ENCODE measurements at regions not wholly inside any gene's neighbourhood (a gene's known extent, or its start where the extent isn't known, plus 50 kb on each side); places are given as distances from the start of the nearest gene placed in this dataset.

GRCh38 chrX:57984620-57985019 is 74.4 kb upstream of the ZXDA start:
- ATAC-seq (no peak), DNase-seq (ENCODE audit: low read depth, low spot score) (no peak)
- CTCF ChIA-PET: no interaction called here
- no peaks in the 10 kb centered on the region; the same call in 1 of the 2 replicates for H3K9me3 ChIP-seq (ENCODE audit: control insufficient read depth, insufficient read depth, low read depth, low read length)
- TF ChIP-seq TCF7L2 (IDR thresholded peaks at IDR 0.05; ENCODE audit: low read depth, low read length): no peak
- no peak for TF ChIP-seq REST (IDR thresholded peaks at IDR 0.05; ENCODE audit: insufficient read depth in 1 of 2, low read depth in 2 of 2, low read length in 1 of 2)
- TF ChIP-seq POLR2AphosphoS5 (IDR thresholded peaks at IDR 0.05; ENCODE audit: low read depth, low read length): no peak
- TF ChIP-seq, protein P1, sequence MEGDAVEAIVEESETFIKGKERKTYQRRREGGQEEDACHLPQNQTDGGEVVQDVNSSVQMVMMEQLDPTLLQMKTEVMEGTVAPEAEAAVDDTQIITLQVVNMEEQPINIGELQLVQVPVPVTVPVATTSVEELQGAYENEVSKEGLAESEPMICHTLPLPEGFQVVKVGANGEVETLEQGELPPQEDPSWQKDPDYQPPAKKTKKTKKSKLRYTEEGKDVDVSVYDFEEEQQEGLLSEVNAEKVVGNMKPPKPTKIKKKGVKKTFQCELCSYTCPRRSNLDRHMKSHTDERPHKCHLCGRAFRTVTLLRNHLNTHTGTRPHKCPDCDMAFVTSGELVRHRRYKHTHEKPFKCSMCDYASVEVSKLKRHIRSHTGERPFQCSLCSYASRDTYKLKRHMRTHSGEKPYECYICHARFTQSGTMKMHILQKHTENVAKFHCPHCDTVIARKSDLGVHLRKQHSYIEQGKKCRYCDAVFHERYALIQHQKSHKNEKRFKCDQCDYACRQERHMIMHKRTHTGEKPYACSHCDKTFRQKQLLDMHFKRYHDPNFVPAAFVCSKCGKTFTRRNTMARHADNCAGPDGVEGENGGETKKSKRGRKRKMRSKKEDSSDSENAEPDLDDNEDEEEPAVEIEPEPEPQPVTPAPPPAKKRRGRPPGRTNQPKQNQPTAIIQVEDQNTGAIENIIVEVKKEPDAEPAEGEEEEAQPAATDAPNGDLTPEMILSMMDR (IDR thresholded peaks at IDR 0.05): no peak
- no peak for TF ChIP-seq SIN3A (IDR thresholded peaks at IDR 0.05; ENCODE audit: borderline replicate concordance, insufficient read depth, low read depth, low read length)
- POLR2A ChIA-PET: no interaction called here
- no peak overlapping the region for H3K4me3 ChIP-seq (ENCODE audit: low read depth in 2 of 2, low read length in 2 of 2)
- H3K27me3 ChIP-seq (ENCODE audit: control insufficient read depth, insufficient read depth, low read length): no peaks in the 10 kb centered on the region
- H3K27ac ChIP-seq (ENCODE audit: low read length): no peak overlapping the region
- BruUV-seq (replicated peaks): no TSS peak
- intact Hi-C loops (cut with micrococcal nuclease; ENCODE audit: unreplicated experiment): no loop called here
- H3K36me3 ChIP-seq (ENCODE audit: control insufficient read depth, insufficient read depth, low read length): no peaks in the 10 kb centered on the region
- no peaks in the 10 kb centered on the region for H3K4me1 ChIP-seq (ENCODE audit: control insufficient read depth, insufficient read depth, low read length)
- in situ Hi-C loops (cut with HindIII; ENCODE audit: low pct_unique_long_range_greater_than_20kb, low sequenced_read_pairs): no loop called here

GRCh38 chrX:57977992-57978391 is 67.7 kb upstream of the ZXDA start:
- in situ Hi-C loops (cut with HindIII; ENCODE audit: low pct_unique_long_range_greater_than_20kb, low sequenced_read_pairs) (no loop called here), intact Hi-C loops (cut with micrococcal nuclease; ENCODE audit: unreplicated experiment) (loop anchor here (5.0 kb wide), 1 partner anchor 49 kb away; no protein-coding TSS in a partner anchor)
- no peaks in the 10 kb centered on the region for H3K36me3 ChIP-seq (ENCODE audit: control insufficient read depth, insufficient read depth, low read length)
- no peaks in the 10 kb centered on the region for H3K9me3 ChIP-seq (ENCODE audit: control insufficient read depth, insufficient read depth, low read depth, low read length)
- peak overlapping the region in 1 of 2 experiments; percentile 2; a peak in 1 of 4 replicates for H3K4me3 ChIP-seq (ENCODE audit: low read depth in 2 of 2, low read length in 2 of 2)
- H3K27ac ChIP-seq (ENCODE audit: low read length): no peak overlapping the region
- no peaks in the 10 kb centered on the region for H3K27me3 ChIP-seq (ENCODE audit: control insufficient read depth, insufficient read depth, low read length)
- ATAC-seq: peak; percentile 80
- ChIA-PET POLR2A (no interaction called here), CTCF (no interaction called here)
- TF ChIP-seq TCF7L2 (IDR thresholded peaks at IDR 0.05; ENCODE audit: low read depth, low read length): no peak
- TF ChIP-seq SIN3A (IDR thresholded peaks at IDR 0.05; ENCODE audit: borderline replicate concordance, insufficient read depth, low read depth, low read length): no peak
- no peak for TF ChIP-seq REST (IDR thresholded peaks at IDR 0.05; ENCODE audit: insufficient read depth in 1 of 2, low read depth in 2 of 2, low read length in 1 of 2)
- TF ChIP-seq, protein P1 (IDR thresholded peaks at IDR 0.05): peak; percentile 49
- no TSS peak for BruUV-seq (replicated peaks)
- DNase-seq (ENCODE audit: low read depth, low spot score): no peak
- H3K4me1 ChIP-seq (ENCODE audit: control insufficient read depth, insufficient read depth, low read length): no peaks in the 10 kb centered on the region

All from Panc1 (cell line).